ENCODE measurements at regions not wholly inside any gene's neighbourhood (a gene's known extent, or its start where the extent isn't known, plus 50 kb on each side); places are given as distances from the start of the nearest gene placed in this dataset.
"Not testable (repeated sequence)": the region's sequence is repeated elsewhere in the genome, so short reads cannot be mapped to it uniquely, and the experiment has no call there.

DNA sequence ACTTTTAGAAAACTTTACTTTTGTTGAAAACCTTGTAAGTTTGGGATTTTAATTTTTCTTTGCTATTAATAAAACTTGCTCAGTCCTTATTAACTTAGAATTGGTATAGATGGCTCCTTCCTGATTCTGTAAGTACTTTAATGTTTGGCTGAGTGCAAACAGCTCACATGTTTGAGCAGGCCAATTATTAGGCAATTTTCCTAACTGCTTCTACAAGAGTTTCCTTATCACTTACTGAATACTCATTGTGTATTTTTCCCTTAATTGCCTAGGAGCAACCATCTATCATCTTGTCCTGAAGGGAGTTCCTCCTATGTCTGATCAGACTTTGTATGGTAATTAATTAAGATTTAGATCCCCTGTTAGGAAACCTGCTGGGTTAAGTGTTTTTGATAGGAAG is 521.4 kb downstream of the SLC6A15 start:
- not testable (repeated sequence) for TF ChIP-seq ZNF70 (CRISPR knock-in tag; IDR thresholded peaks at IDR 0.05); RARB (CRISPR knock-in tag; IDR thresholded peaks at IDR 0.05); ARNTL (CRISPR knock-in tag; IDR thresholded peaks at IDR 0.05; ENCODE audit: borderline replicate concordance, low read depth); TCF4 (CRISPR knock-in tag; IDR thresholded peaks at IDR 0.05; ENCODE audit: borderline replicate concordance)

Data from SK-N-SH treated with all-trans-retinoic acid at 6 μM for 48 hours (cell line).